ENCODE measurements at regions not wholly inside any gene's neighbourhood (a gene's known extent, or its start where the extent isn't known, plus 50 kb on each side); places are given as distances from the start of the nearest gene placed in this dataset.

DNA sequence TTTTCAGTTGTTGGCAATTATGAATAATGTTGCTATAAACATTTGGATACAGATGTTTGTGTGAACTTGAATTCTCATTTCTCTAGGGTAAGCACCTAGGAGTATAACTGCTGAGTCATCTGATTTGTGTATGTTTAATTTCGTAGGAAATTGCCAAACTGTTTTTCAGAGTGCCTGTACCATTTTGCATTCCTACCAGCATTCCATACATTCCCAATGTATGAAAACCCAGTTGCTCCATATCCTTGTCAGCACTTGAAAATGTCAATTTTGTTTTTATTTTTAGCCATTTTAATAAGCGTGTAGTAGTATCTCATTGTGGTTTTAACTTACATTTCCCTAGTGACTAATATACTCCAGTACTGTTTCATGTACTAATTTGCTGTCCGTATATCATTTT is 98.5 kb upstream of the TSC22D2 start:
- 0 out of 2 replicates have a peak, but pooled peaks cover under 1% of the 10 kb centered on the region for H3K4me1 Mint-ChIP-seq
- ATAC-seq, result no peak
- no peak for DNase-seq (ENCODE audit: low spot score)
- ChIA-PET POLR2A (no interaction called here), CTCF (no interaction called here)
- TF ChIP-seq CBFB (CRISPR knock-in tag; IDR thresholded peaks at IDR 0.05; ENCODE audit: low read depth) (no peak), TP53 (CRISPR knock-in tag; IDR thresholded peaks at IDR 0.05) (no peak), SMAD4 (CRISPR knock-in tag; IDR thresholded peaks at IDR 0.05) (no peak), ZNF396 (CRISPR knock-in tag; IDR thresholded peaks at IDR 0.05; ENCODE audit: borderline replicate concordance) (no peak), PRRX2 (CRISPR knock-in tag; IDR thresholded peaks at IDR 0.05) (no peak), ZNF219 (CRISPR knock-in tag; IDR thresholded peaks at IDR 0.05; ENCODE audit: borderline replicate concordance) (no peak), IRF2 (CRISPR knock-in tag; IDR thresholded peaks at IDR 0.05; ENCODE audit: borderline replicate concordance, low read depth) (no peak), ZNF671 (CRISPR knock-in tag; IDR thresholded peaks at IDR 0.05) (no peak), NFATC4 (CRISPR knock-in tag; IDR thresholded peaks at IDR 0.05) (no peak), HMGA2 (CRISPR knock-in tag; IDR thresholded peaks at IDR 0.05) (no peak), JAZF1 (CRISPR knock-in tag; IDR thresholded peaks at IDR 0.05) (no peak), NR3C1 (CRISPR knock-in tag; conservative IDR thresholded peaks at IDR 0.05; ENCODE audit: low read depth) (no peak), MYBL2 (CRISPR knock-in tag; IDR thresholded peaks at IDR 0.05) (no peak), RELA (CRISPR knock-in tag; IDR thresholded peaks at IDR 0.05; ENCODE audit: borderline replicate concordance) (no peak)
- TF ChIP-seq, protein P1, sequence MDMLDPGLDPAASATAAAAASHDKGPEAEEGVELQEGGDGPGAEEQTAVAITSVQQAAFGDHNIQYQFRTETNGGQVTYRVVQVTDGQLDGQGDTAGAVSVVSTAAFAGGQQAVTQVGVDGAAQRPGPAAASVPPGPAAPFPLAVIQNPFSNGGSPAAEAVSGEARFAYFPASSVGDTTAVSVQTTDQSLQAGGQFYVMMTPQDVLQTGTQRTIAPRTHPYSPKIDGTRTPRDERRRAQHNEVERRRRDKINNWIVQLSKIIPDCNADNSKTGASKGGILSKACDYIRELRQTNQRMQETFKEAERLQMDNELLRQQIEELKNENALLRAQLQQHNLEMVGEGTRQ (CRISPR knock-in tag; IDR thresholded peaks at IDR 0.05), result no peak
- TF ChIP-seq, protein P2, sequence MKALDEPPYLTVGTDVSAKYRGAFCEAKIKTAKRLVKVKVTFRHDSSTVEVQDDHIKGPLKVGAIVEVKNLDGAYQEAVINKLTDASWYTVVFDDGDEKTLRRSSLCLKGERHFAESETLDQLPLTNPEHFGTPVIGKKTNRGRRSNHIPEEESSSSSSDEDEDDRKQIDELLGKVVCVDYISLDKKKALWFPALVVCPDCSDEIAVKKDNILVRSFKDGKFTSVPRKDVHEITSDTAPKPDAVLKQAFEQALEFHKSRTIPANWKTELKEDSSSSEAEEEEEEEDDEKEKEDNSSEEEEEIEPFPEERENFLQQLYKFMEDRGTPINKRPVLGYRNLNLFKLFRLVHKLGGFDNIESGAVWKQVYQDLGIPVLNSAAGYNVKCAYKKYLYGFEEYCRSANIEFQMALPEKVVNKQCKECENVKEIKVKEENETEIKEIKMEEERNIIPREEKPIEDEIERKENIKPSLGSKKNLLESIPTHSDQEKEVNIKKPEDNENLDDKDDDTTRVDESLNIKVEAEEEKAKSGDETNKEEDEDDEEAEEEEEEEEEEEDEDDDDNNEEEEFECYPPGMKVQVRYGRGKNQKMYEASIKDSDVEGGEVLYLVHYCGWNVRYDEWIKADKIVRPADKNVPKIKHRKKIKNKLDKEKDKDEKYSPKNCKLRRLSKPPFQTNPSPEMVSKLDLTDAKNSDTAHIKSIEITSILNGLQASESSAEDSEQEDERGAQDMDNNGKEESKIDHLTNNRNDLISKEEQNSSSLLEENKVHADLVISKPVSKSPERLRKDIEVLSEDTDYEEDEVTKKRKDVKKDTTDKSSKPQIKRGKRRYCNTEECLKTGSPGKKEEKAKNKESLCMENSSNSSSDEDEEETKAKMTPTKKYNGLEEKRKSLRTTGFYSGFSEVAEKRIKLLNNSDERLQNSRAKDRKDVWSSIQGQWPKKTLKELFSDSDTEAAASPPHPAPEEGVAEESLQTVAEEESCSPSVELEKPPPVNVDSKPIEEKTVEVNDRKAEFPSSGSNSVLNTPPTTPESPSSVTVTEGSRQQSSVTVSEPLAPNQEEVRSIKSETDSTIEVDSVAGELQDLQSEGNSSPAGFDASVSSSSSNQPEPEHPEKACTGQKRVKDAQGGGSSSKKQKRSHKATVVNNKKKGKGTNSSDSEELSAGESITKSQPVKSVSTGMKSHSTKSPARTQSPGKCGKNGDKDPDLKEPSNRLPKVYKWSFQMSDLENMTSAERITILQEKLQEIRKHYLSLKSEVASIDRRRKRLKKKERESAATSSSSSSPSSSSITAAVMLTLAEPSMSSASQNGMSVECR (CRISPR knock-in tag; IDR thresholded peaks at IDR 0.05; ENCODE audit: borderline replicate concordance), result no peak
- TF ChIP-seq, protein P3, sequence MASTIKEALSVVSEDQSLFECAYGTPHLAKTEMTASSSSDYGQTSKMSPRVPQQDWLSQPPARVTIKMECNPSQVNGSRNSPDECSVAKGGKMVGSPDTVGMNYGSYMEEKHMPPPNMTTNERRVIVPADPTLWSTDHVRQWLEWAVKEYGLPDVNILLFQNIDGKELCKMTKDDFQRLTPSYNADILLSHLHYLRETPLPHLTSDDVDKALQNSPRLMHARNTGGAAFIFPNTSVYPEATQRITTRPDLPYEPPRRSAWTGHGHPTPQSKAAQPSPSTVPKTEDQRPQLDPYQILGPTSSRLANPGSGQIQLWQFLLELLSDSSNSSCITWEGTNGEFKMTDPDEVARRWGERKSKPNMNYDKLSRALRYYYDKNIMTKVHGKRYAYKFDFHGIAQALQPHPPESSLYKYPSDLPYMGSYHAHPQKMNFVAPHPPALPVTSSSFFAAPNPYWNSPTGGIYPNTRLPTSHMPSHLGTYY (CRISPR knock-in tag; IDR thresholded peaks at IDR 0.05), result no peak
- TF ChIP-seq, protein P4, sequence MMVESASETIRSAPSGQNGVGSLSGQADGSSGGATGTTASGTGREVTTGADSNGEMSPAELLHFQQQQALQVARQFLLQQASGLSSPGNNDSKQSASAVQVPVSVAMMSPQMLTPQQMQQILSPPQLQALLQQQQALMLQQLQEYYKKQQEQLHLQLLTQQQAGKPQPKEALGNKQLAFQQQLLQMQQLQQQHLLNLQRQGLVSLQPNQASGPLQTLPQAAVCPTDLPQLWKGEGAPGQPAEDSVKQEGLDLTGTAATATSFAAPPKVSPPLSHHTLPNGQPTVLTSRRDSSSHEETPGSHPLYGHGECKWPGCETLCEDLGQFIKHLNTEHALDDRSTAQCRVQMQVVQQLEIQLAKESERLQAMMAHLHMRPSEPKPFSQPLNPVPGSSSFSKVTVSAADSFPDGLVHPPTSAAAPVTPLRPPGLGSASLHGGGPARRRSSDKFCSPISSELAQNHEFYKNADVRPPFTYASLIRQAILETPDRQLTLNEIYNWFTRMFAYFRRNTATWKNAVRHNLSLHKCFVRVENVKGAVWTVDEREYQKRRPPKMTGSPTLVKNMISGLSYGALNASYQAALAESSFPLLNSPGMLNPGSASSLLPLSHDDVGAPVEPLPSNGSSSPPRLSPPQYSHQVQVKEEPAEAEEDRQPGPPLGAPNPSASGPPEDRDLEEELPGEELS (CRISPR knock-in tag; IDR thresholded peaks at IDR 0.05), result no peak
- TF ChIP-seq, protein P5, sequence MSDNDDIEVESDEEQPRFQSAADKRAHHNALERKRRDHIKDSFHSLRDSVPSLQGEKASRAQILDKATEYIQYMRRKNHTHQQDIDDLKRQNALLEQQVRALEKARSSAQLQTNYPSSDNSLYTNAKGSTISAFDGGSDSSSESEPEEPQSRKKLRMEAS (CRISPR knock-in tag; IDR thresholded peaks at IDR 0.05), result no peak
- TF ChIP-seq, protein P6, sequence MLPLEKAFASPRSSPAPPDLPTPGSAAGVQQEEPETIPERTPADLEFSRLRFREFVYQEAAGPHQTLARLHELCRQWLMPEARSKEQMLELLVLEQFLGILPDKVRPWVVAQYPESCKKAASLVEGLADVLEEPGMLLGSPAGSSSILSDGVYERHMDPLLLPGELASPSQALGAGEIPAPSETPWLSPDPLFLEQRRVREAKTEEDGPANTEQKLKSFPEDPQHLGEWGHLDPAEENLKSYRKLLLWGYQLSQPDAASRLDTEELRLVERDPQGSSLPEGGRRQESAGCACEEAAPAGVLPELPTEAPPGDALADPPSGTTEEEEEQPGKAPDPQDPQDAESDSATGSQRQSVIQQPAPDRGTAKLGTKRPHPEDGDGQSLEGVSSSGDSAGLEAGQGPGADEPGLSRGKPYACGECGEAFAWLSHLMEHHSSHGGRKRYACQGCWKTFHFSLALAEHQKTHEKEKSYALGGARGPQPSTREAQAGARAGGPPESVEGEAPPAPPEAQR (CRISPR knock-in tag; IDR thresholded peaks at IDR 0.05), result no peak
- no peak overlapping the region for H3K4me3 Mint-ChIP-seq
- H3K9me3 Mint-ChIP-seq, result no peaks in the 10 kb centered on the region
- no peaks in the 10 kb centered on the region for H3K36me3 Mint-ChIP-seq
- H3K27me3 Mint-ChIP-seq (ENCODE audit: low read depth), result no peaks in the 10 kb centered on the region
- no peak overlapping the region for H3K27ac Mint-ChIP-seq
